ENCODE measurements at regions not wholly inside any gene's neighbourhood (a gene's known extent, or its start where the extent isn't known, plus 50 kb on each side); places are given as distances from the start of the nearest gene placed in this dataset.

DNA sequence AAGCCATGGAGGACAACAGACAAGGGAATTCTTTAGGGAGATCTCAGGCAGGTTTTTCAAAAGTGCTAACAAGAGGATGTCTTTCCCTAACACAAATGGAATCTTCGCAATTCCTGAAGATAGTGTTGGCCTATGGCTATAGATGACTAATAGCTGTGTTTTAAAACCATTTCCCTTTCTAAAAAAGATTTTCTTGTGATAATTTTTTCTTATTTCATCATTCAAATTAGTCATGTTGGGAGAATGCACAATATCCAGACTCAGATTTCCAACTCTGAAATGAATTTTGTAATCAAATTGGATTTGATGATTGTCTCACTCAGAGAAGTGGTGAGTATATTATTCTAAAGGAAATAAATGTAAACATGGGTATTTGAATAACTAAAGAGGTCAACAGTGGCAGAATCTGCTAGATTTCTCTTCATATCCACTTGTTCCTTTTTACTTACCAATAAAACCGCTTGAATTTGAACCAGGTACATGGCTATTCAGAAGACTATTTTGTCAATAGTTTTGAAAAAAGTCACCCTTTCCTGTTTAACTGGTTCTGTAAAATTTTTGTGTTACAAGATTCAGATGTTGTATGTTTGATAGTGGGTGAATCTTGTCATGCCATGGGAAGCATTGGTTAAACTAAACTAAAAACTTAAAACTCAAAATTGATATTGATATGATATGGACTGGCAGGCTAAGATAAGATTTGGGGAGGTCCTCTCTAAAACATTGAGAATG is 1223.7 kb upstream of the EYS start:
- no peaks in the 10 kb centered on the region for H3K27me3 ChIP-seq (ENCODE audit: control insufficient read depth in 2 of 2, insufficient read depth in 2 of 2, low read length in 2 of 2)
- H2AFZ ChIP-seq (ENCODE audit: low read depth, low read length) = no peak overlapping the region
- H3K36me3 ChIP-seq (ENCODE audit: control insufficient read depth, insufficient read depth, low read length) = no peaks in the 10 kb centered on the region
- no peak for TF ChIP-seq ZFP1 (CRISPR knock-in tag; IDR thresholded peaks at IDR 0.05)
- TF ChIP-seq HDAC1 (IDR thresholded peaks at IDR 0.05) = no peak
- TF ChIP-seq E2F5 (CRISPR knock-in tag; IDR thresholded peaks at IDR 0.05) = no peak
- no peak for TF ChIP-seq TEAD2 (tag; IDR thresholded peaks at IDR 0.05)
- no peak for TF ChIP-seq IRF1 (CRISPR knock-in tag; IDR thresholded peaks at IDR 0.05; ENCODE audit: borderline replicate concordance)
- no peak for TF ChIP-seq ZBTB8A (IDR thresholded peaks at IDR 0.05; ENCODE audit: partially characterized antibody)
- no peak for TF ChIP-seq RBFOX2 (IDR thresholded peaks at IDR 0.05; ENCODE audit: low read depth, low read length)
- TF ChIP-seq NCOA2 (IDR thresholded peaks at IDR 0.05; ENCODE audit: partially characterized antibody in 2 of 2) = no peak
- no peak for TF ChIP-seq TEAD1 (CRISPR knock-in tag; IDR thresholded peaks at IDR 0.05)
- ChIA-PET CTCF (ENCODE audit: low intra/inter-chr PET ratio) (no interaction called here), POLR2A (interaction anchor here (0.7 kb wide), 1 partner anchor 947 kb away, joined by 3 read pairs; no protein-coding TSS in a partner anchor)
- intact Hi-C loops (cut with micrococcal nuclease) (no loop called here), in situ Hi-C loops (cut with MboI) (no loop called here)
- no peaks in the 10 kb centered on the region for H3K9me3 ChIP-seq (replicated peaks; ENCODE audit: control insufficient read depth, insufficient read depth, low read depth, low read length)
- H3K4me3 ChIP-seq = no peak overlapping the region
- H3K9ac ChIP-seq (ENCODE audit: insufficient read depth in 1 of 2, low read depth in 2 of 2, low read length in 2 of 2) = no peak overlapping the region
- FAIRE-seq (no peak), DNase-seq (ENCODE audit: extremely low read depth in 1 of 4, low spot score in 3 of 4) (no peak), ATAC-seq (no peak)
- BruUV-seq (replicated peaks) = no TSS peak
- H3K27ac ChIP-seq (ENCODE audit: extremely low read depth, low read depth, low read length) = no peak overlapping the region
- no peaks in the 10 kb centered on the region for H4K20me1 ChIP-seq (replicated peaks; ENCODE audit: control insufficient read depth, insufficient read depth, low read length)
- H3K79me2 ChIP-seq (ENCODE audit: control insufficient read depth, insufficient read depth, low read length) = no peaks in the 10 kb centered on the region
- 4% methylated on average over 2 of the region's 2 CpGs for WGBS (ENCODE audit: insufficient coverage, low coverage, missing lambda C conversion rate)
- H3K4me1 ChIP-seq (replicated peaks in 1 of 2; ENCODE audit: control insufficient read depth in 2 of 2, insufficient read depth in 2 of 2, low read length in 2 of 2) = no peaks in the 10 kb centered on the region
- H3K4me2 ChIP-seq (ENCODE audit: insufficient read depth, low read length) = no peak overlapping the region
- H3K9me1 ChIP-seq (ENCODE audit: control insufficient read depth, insufficient read depth, low read length) = no peaks in the 10 kb centered on the region

Data from K562 (cell line).